ENCODE measurements at regions not wholly inside any gene's neighbourhood (a gene's known extent, or its start where the extent isn't known, plus 50 kb on each side); places are given as distances from the start of the nearest gene placed in this dataset.
"Not testable (repeated sequence)": the region's sequence is repeated elsewhere in the genome, so short reads cannot be mapped to it uniquely, and the experiment has no call there.

DNA sequence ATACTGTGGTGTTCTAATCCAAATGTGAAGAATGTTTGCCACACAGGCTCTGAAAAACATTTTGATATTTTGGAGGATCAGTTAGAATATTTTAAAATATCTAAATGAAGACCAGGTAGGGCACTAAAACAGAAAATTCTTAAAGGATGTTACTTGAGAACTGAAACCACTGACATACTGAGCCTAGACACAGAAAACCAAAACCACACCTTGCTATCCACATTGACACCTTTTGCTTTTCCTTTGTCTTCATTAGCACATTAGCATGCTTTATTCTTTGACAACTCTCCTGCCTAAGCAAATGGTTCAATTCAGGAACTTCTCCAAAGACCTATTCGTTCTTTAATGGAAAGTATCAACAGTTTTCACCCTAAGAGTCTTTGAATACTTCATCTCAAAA, 835.9 kb upstream of the GRM7 start:
- Histone ChIP-seq H3K9me3 (ENCODE audit: low read length) (no peaks in the 10 kb centered on the region), H3K36me3 (ENCODE audit: insufficient read depth, low read length) (no peaks in the 10 kb centered on the region), H3K4me2 (ENCODE audit: low read length) (no peak overlapping the region), H3K4me3 (ENCODE audit: low read depth, low read length, poor library complexity, severe bottlenecking) (no peak overlapping the region), H4K20me1 (ENCODE audit: insufficient read depth, low read length) (no peaks in the 10 kb centered on the region), H3K27ac (ENCODE audit: low read depth, low read length, poor library complexity, severe bottlenecking) (no peak overlapping the region), H2AFZ (ENCODE audit: low read length) (no peak overlapping the region), H3K79me2 (ENCODE audit: insufficient read depth, low read depth, low read length) (no peaks in the 10 kb centered on the region), H3K9me2 (ENCODE audit: insufficient read depth, low read length) (no peaks in the 10 kb centered on the region), H3K4me1 (ENCODE audit: insufficient read depth, low read length, poor library complexity, severe bottlenecking) (no peaks in the 10 kb centered on the region)
- no peak for TF ChIP-seq EZH2phosphoT487 (IDR thresholded peaks at IDR 0.05; ENCODE audit: borderline replicate concordance, low read depth, low read length)
- no peak for DNase-seq (ENCODE audit: low spot score)
- BruUV-seq (replicated peaks) = no TSS peak
- intact Hi-C loops (cut with micrococcal nuclease; ENCODE audit: unreplicated experiment) = no loop called here
- ChIA-PET POLR2A (no interaction called here), CTCF (ENCODE audit: unreplicated experiment) (no interaction called here)

GRCh38 chr3:6030648-6031047, 830.3 kb upstream of the GRM7 start:
- BruUV-seq (replicated peaks); H3K4me2 ChIP-seq (ENCODE audit: low read length); H2AFZ ChIP-seq (ENCODE audit: low read length); intact Hi-C loops (cut with micrococcal nuclease; ENCODE audit: unreplicated experiment); H3K4me1 ChIP-seq (ENCODE audit: insufficient read depth, low read length, poor library complexity, severe bottlenecking); H3K9me2 ChIP-seq (ENCODE audit: insufficient read depth, low read length); H3K79me2 ChIP-seq (ENCODE audit: insufficient read depth, low read depth, low read length); H3K27ac ChIP-seq (ENCODE audit: low read depth, low read length, poor library complexity, severe bottlenecking); H3K9me3 ChIP-seq (ENCODE audit: low read length); H4K20me1 ChIP-seq (ENCODE audit: insufficient read depth, low read length); CTCF ChIA-PET (ENCODE audit: unreplicated experiment); H3K36me3 ChIP-seq (ENCODE audit: insufficient read depth, low read length); H3K4me3 ChIP-seq (ENCODE audit: low read depth, low read length, poor library complexity, severe bottlenecking); DNase-seq (ENCODE audit: low spot score): not testable (repeated sequence)
- POLR2A ChIA-PET = interaction anchor here (0.7 kb wide), 1 partner anchor 13 kb away, joined by 5 read pairs; no protein-coding TSS in a partner anchor

DNA sequence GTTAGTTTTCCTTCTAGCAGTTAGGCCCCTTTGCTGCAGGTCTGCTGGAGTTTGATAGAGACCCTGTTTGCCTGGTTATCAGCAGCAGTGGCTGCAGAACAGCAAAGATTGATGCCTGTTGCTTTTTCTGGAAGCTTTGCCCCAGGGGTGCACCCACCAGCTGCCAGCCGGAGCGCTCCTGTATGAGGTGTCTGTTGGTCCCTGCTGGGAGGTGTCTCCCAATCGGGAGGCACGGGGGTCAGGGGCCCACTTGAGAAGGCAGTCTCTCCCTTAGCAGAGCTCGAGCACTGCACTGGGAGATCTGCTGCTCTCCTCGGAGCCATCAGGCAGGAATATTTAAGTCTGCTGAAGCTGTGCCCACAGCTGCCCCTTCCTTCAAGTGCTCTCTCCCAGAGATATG, 825.3 kb upstream of the GRM7 start:
- Histone ChIP-seq H3K27ac (ENCODE audit: low read depth, low read length, poor library complexity, severe bottlenecking) (no peak overlapping the region), H3K9me2 (ENCODE audit: insufficient read depth, low read length) (no peaks in the 10 kb centered on the region), H2AFZ (ENCODE audit: low read length) (no peak overlapping the region), H3K4me3 (ENCODE audit: low read depth, low read length, poor library complexity, severe bottlenecking) (no peak overlapping the region), H3K4me2 (ENCODE audit: low read length) (no peak overlapping the region), H3K4me1 (ENCODE audit: insufficient read depth, low read length, poor library complexity, severe bottlenecking) (no peaks in the 10 kb centered on the region), H4K20me1 (ENCODE audit: insufficient read depth, low read length) (no peaks in the 10 kb centered on the region), H3K36me3 (ENCODE audit: insufficient read depth, low read length) (no peaks in the 10 kb centered on the region), H3K9me3 (ENCODE audit: low read length) (no peaks in the 10 kb centered on the region), H3K79me2 (ENCODE audit: insufficient read depth, low read depth, low read length) (no peaks in the 10 kb centered on the region)
- TF ChIP-seq, protein P1, sequence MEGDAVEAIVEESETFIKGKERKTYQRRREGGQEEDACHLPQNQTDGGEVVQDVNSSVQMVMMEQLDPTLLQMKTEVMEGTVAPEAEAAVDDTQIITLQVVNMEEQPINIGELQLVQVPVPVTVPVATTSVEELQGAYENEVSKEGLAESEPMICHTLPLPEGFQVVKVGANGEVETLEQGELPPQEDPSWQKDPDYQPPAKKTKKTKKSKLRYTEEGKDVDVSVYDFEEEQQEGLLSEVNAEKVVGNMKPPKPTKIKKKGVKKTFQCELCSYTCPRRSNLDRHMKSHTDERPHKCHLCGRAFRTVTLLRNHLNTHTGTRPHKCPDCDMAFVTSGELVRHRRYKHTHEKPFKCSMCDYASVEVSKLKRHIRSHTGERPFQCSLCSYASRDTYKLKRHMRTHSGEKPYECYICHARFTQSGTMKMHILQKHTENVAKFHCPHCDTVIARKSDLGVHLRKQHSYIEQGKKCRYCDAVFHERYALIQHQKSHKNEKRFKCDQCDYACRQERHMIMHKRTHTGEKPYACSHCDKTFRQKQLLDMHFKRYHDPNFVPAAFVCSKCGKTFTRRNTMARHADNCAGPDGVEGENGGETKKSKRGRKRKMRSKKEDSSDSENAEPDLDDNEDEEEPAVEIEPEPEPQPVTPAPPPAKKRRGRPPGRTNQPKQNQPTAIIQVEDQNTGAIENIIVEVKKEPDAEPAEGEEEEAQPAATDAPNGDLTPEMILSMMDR (conservative IDR thresholded peaks at IDR 0.05; ENCODE audit: low read length) = no peak
- TF ChIP-seq EZH2phosphoT487 (IDR thresholded peaks at IDR 0.05; ENCODE audit: borderline replicate concordance, low read depth, low read length) = no peak
- ChIA-PET CTCF (ENCODE audit: unreplicated experiment) (no interaction called here), POLR2A (no interaction called here)
- BruUV-seq (replicated peaks) = no TSS peak
- no peak for DNase-seq (ENCODE audit: low spot score)
- intact Hi-C loops (cut with micrococcal nuclease; ENCODE audit: unreplicated experiment) = no loop called here

- Histone ChIP-seq H3K9me3 (ENCODE audit: low read length) (no peaks in the 10 kb centered on the region), H3K4me2 (ENCODE audit: low read length) (no peak overlapping the region), H3K4me1 (ENCODE audit: insufficient read depth, low read length, poor library complexity, severe bottlenecking) (no peaks in the 10 kb centered on the region), H2AFZ (ENCODE audit: low read length) (no peak overlapping the region), H3K9me2 (ENCODE audit: insufficient read depth, low read length) (no peaks in the 10 kb centered on the region), H3K4me3 (ENCODE audit: low read depth, low read length, poor library complexity, severe bottlenecking) (no peak overlapping the region), H3K79me2 (ENCODE audit: insufficient read depth, low read depth, low read length) (no peaks in the 10 kb centered on the region), H3K36me3 (ENCODE audit: insufficient read depth, low read length) (no peaks in the 10 kb centered on the region), H4K20me1 (ENCODE audit: insufficient read depth, low read length) (no peaks in the 10 kb centered on the region), H3K27ac (ENCODE audit: low read depth, low read length, poor library complexity, severe bottlenecking) (no peak overlapping the region)
- intact Hi-C loops (cut with micrococcal nuclease; ENCODE audit: unreplicated experiment) = no loop called here
- no peak for DNase-seq (ENCODE audit: low spot score)
- no TSS peak for BruUV-seq (replicated peaks)
- POLR2A ChIA-PET = interaction anchor here (0.6 kb wide), 1 partner anchor 320 kb away, joined by 4 read pairs; no protein-coding TSS in a partner anchor
- TF ChIP-seq EZH2phosphoT487 (IDR thresholded peaks at IDR 0.05; ENCODE audit: borderline replicate concordance, low read depth, low read length) = no peak
- TF ChIP-seq, protein P1 (conservative IDR thresholded peaks at IDR 0.05; ENCODE audit: low read length) = no peak
- CTCF ChIA-PET (ENCODE audit: unreplicated experiment) = no interaction called here
These were observed 820.9 kb upstream of the GRM7 start for GRCh38 chr3:6039971-6040370.

Data from OCI-LY7 (cell line).